NAMALWA (cell line): ENCODE measurements at regions not wholly inside any gene's neighbourhood (a gene's known extent, or its start where the extent isn't known, plus 50 kb on each side); places are given as distances from the start of the nearest gene placed in this dataset.
"Not testable (repeated sequence)": the region's sequence is repeated elsewhere in the genome, so short reads cannot be mapped to it uniquely, and the experiment has no call there.

Experiments used
- DNase-seq: peaks from one replicate; pipeline ENCODE4 v3.0.0-alpha.2; 2015; ENCODE audit warnings: low spot score

- no peak for DNase-seq
Measured at GRCh38 chr6:68158256-68158655, 476.8 kb upstream of the ADGRB3 start.

- DNase-seq = no peak
Measured at GRCh38 chr6:68144667-68145066, 490.4 kb upstream of the ADGRB3 start.

- DNase-seq = no peak
Measured at GRCh38 chr6:68141190-68141589, 493.9 kb upstream of the ADGRB3 start.

GRCh38 chr6:68139130-68139529, 496.0 kb upstream of the ADGRB3 start:
- no peak for DNase-seq

GRCh38 chr6:68134796-68135195, 500.3 kb upstream of the ADGRB3 start:
- DNase-seq = no peak

- DNase-seq = no peak
Measured at GRCh38 chr6:68128211-68128610, 506.9 kb upstream of the ADGRB3 start.

- DNase-seq = no peak
Measured at GRCh38 chr6:68127074-68127473, 508.0 kb upstream of the ADGRB3 start.

GRCh38 chr6:68126089-68126749, 508.9 kb upstream of the ADGRB3 start:
- DNase-seq = no peak

GRCh38 chr6:68122975-68123374, 512.1 kb upstream of the ADGRB3 start:
- DNase-seq = not testable (repeated sequence)

GRCh38 chr6:68122032-68122431, 513.0 kb upstream of the ADGRB3 start:
- no peak for DNase-seq

- DNase-seq = not testable (repeated sequence)
Measured at GRCh38 chr6:68120954-68121353, 514.1 kb upstream of the ADGRB3 start.

GRCh38 chr6:68114463-68115047, 520.5 kb upstream of the ADGRB3 start:
- no peak for DNase-seq

- no peak for DNase-seq
Measured at GRCh38 chr6:68108233-68108835, 526.7 kb upstream of the ADGRB3 start.

GRCh38 chr6:68094070-68094469, 541.0 kb upstream of the ADGRB3 start:
- peak; percentile 40 for DNase-seq

- peak; percentile 76 for DNase-seq
Measured at GRCh38 chr6:68087399-68088133, 547.5 kb upstream of the ADGRB3 start.

GRCh38 chr6:68086199-68086598, 548.9 kb upstream of the ADGRB3 start:
- peak; percentile 51 for DNase-seq

- not testable (repeated sequence) for DNase-seq
Measured at GRCh38 chr6:68085599-68085998, 549.5 kb upstream of the ADGRB3 start.

GRCh38 chr6:68082086-68082485, 553.0 kb upstream of the ADGRB3 start:
- no peak for DNase-seq

- peak; percentile 21 for DNase-seq
Measured at GRCh38 chr6:68080074-68080473, 555.0 kb upstream of the ADGRB3 start.

- DNase-seq = no peak
Measured at GRCh38 chr6:68077661-68078060, 557.4 kb upstream of the ADGRB3 start.

- no peak for DNase-seq
Measured at GRCh38 chr6:68071740-68072139, 563.3 kb upstream of the ADGRB3 start.

- no peak for DNase-seq
Measured at GRCh38 chr6:68069921-68070710, 565.0 kb upstream of the ADGRB3 start.
